ENCODE measurements at regions not wholly inside any gene's neighbourhood (a gene's known extent, or its start where the extent isn't known, plus 50 kb on each side); places are given as distances from the start of the nearest gene placed in this dataset.

- no peak for TF ChIP-seq CTCF (IDR thresholded peaks at IDR 0.05; ENCODE audit: poor library complexity, severe bottlenecking)
- H3K4me1 ChIP-seq (ENCODE audit: insufficient read depth, poor library complexity, severe bottlenecking): no peaks in the 10 kb centered on the region
- no peak overlapping the region for H3K27ac ChIP-seq (ENCODE audit: poor library complexity, severe bottlenecking)
- H3K4me3 ChIP-seq (ENCODE audit: severe bottlenecking): no peak overlapping the region
- ATAC-seq (ENCODE audit: low read depth) (no peak), DNase-seq (ENCODE audit: low spot score) (no peak)
- no peaks in the 10 kb centered on the region for H3K9me3 ChIP-seq (ENCODE audit: severe bottlenecking)
- no peaks in the 10 kb centered on the region for H3K36me3 ChIP-seq (ENCODE audit: low read depth)
- H3K27me3 ChIP-seq (ENCODE audit: insufficient read depth, poor library complexity, severe bottlenecking): no peaks in the 10 kb centered on the region
Observed at GRCh38 chr16:6644916-6645315, 687.7 kb upstream of the RBFOX1 start.

- Histone ChIP-seq H3K27me3 (ENCODE audit: insufficient read depth, poor library complexity, severe bottlenecking) (no peaks in the 10 kb centered on the region), H3K9me3 (ENCODE audit: severe bottlenecking) (no peaks in the 10 kb centered on the region), H3K4me1 (ENCODE audit: insufficient read depth, poor library complexity, severe bottlenecking) (no peaks in the 10 kb centered on the region), H3K27ac (ENCODE audit: poor library complexity, severe bottlenecking) (no peak overlapping the region), H3K36me3 (ENCODE audit: low read depth) (no peaks in the 10 kb centered on the region), H3K4me3 (ENCODE audit: severe bottlenecking) (no peak overlapping the region)
- ATAC-seq (ENCODE audit: low read depth): no peak
- DNase-seq (ENCODE audit: low spot score): no peak
- peak; percentile 82 for TF ChIP-seq CTCF (IDR thresholded peaks at IDR 0.05; ENCODE audit: poor library complexity, severe bottlenecking)
Observed at GRCh38 chr16:6643080-6643686, 689.5 kb upstream of the RBFOX1 start.

- Histone ChIP-seq H3K4me1 (ENCODE audit: insufficient read depth, poor library complexity, severe bottlenecking) (no peaks in the 10 kb centered on the region), H3K4me3 (ENCODE audit: severe bottlenecking) (no peak overlapping the region), H3K27me3 (ENCODE audit: insufficient read depth, poor library complexity, severe bottlenecking) (no peaks in the 10 kb centered on the region), H3K9me3 (ENCODE audit: severe bottlenecking) (no peaks in the 10 kb centered on the region), H3K27ac (ENCODE audit: poor library complexity, severe bottlenecking) (no peak overlapping the region), H3K36me3 (ENCODE audit: low read depth) (no peaks in the 10 kb centered on the region)
- DNase-seq (ENCODE audit: low spot score) (no peak), ATAC-seq (ENCODE audit: low read depth) (no peak)
- TF ChIP-seq CTCF (IDR thresholded peaks at IDR 0.05; ENCODE audit: poor library complexity, severe bottlenecking): no peak
Observed at GRCh38 chr16:6642271-6642670, 690.4 kb upstream of the RBFOX1 start.

- Histone ChIP-seq H3K27ac (ENCODE audit: poor library complexity, severe bottlenecking) (no peak overlapping the region), H3K4me3 (ENCODE audit: severe bottlenecking) (no peak overlapping the region), H3K4me1 (ENCODE audit: insufficient read depth, poor library complexity, severe bottlenecking) (no peaks in the 10 kb centered on the region), H3K36me3 (ENCODE audit: low read depth) (no peaks in the 10 kb centered on the region), H3K27me3 (ENCODE audit: insufficient read depth, poor library complexity, severe bottlenecking) (no peaks in the 10 kb centered on the region), H3K9me3 (ENCODE audit: severe bottlenecking) (no peaks in the 10 kb centered on the region)
- no peak for TF ChIP-seq CTCF (IDR thresholded peaks at IDR 0.05; ENCODE audit: poor library complexity, severe bottlenecking)
- no peak for DNase-seq (ENCODE audit: low spot score)
- no peak for ATAC-seq (ENCODE audit: low read depth)
Observed at GRCh38 chr16:6641091-6641490, 691.6 kb upstream of the RBFOX1 start.

GRCh38 chr16:6636457-6636856, 696.2 kb upstream of the RBFOX1 start:
- no peak for ATAC-seq (ENCODE audit: low read depth)
- H3K4me1 ChIP-seq (ENCODE audit: insufficient read depth, poor library complexity, severe bottlenecking): no peaks in the 10 kb centered on the region
- no peak for TF ChIP-seq CTCF (IDR thresholded peaks at IDR 0.05; ENCODE audit: poor library complexity, severe bottlenecking)
- no peaks in the 10 kb centered on the region for H3K36me3 ChIP-seq (ENCODE audit: low read depth)
- no peak for DNase-seq (ENCODE audit: low spot score)
- H3K9me3 ChIP-seq (ENCODE audit: severe bottlenecking): no peaks in the 10 kb centered on the region
- no peaks in the 10 kb centered on the region for H3K27me3 ChIP-seq (ENCODE audit: insufficient read depth, poor library complexity, severe bottlenecking)
- no peak overlapping the region for H3K4me3 ChIP-seq (ENCODE audit: severe bottlenecking)
- no peak overlapping the region for H3K27ac ChIP-seq (ENCODE audit: poor library complexity, severe bottlenecking)
